GM12892 (cell line): ENCODE measurements at regions not wholly inside any gene's neighbourhood (a gene's known extent, or its start where the extent isn't known, plus 50 kb on each side); places are given as distances from the start of the nearest gene placed in this dataset.

Experiments used
- POLR2A ChIP-seq: IDR thresholded peaks from 2 replicates; pipeline ENCODE4 v1.6.1; 2011; ENCODE audit warnings: low read depth, low read length, control low read depth
- POLR2AphosphoS5 ChIP-seq: IDR thresholded peaks from 2 replicates; pipeline ENCODE4 v1.6.1; 2011; ENCODE audit warnings: low read depth, low read length, control low read depth

GRCh38 chr5:72681781-72682180, 134.7 kb upstream of the TNPO1 start:
- TF ChIP-seq POLR2A (no peak), POLR2AphosphoS5 (no peak)
